H9 (cell line): ENCODE measurements at regions not wholly inside any gene's neighbourhood (a gene's known extent, or its start where the extent isn't known, plus 50 kb on each side); places are given as distances from the start of the nearest gene placed in this dataset.

Experiments
- DNase-seq: peaks from one replicate; pipeline ENCODE4 v3.0.0-alpha.2; 2017
- H2AFZ ChIP-seq: one replicate; pipeline ENCODE4 v1.6.1; 2013; ENCODE audit warnings: mild to moderate bottlenecking, low read length, control low read depth, moderate library complexity
- H2AK5ac ChIP-seq: 2 replicates; pipeline ENCODE4 v1.6.1; 2013; ENCODE audit warnings: low read length, control low read depth, mixed read lengths; ENCODE audit not compliant: insufficient read length
- H2BK120ac ChIP-seq: one replicate; pipeline ENCODE4 v1.6.1; 2013; ENCODE audit warnings: low read depth, mild to moderate bottlenecking, low read length, control low read depth, inconsistent platforms; ENCODE audit not compliant: poor library complexity, severe bottlenecking
- H2BK12ac ChIP-seq: 2 replicates; pipeline ENCODE4 v1.6.1; 2013; ENCODE audit warnings: low read length, control low read depth, mixed read lengths, low read depth; ENCODE audit not compliant: insufficient read length
- H2BK15ac ChIP-seq: 2 replicates; pipeline ENCODE4 v1.6.1; 2013; ENCODE audit warnings: low read depth, low read length, control low read depth
- H2BK20ac ChIP-seq: one replicate; pipeline ENCODE4 v1.6.1; 2013; ENCODE audit warnings: low read depth, mild to moderate bottlenecking, low read length, control low read depth, inconsistent platforms; ENCODE audit not compliant: poor library complexity, severe bottlenecking
- H2BK5ac ChIP-seq: 2 replicates; pipeline ENCODE4 v1.6.1; 2013; ENCODE audit warnings: low read length, control low read depth, mixed read lengths; ENCODE audit not compliant: insufficient read length
- H3K14ac ChIP-seq: 2 replicates; pipeline ENCODE4 v1.6.1; 2013; ENCODE audit warnings: low read length, control low read depth; ENCODE audit not compliant: insufficient read depth
- H3K18ac ChIP-seq: 2 replicates; pipeline ENCODE4 v1.6.1; 2013; ENCODE audit warnings: low read depth, mild to moderate bottlenecking, mixed read lengths, low read length, control low read depth; ENCODE audit not compliant: insufficient read length
- H3K23ac ChIP-seq: 2 replicates; pipeline ENCODE4 v1.6.1; 2013; ENCODE audit warnings: low read length, control low read depth, mixed read lengths, low read depth; ENCODE audit not compliant: insufficient read length
- H3K23me2 ChIP-seq: 2 replicates; pipeline ENCODE4 v1.6.1; 2013; ENCODE audit warnings: low read depth, mild to moderate bottlenecking, mixed read lengths, low read length, control low read depth; ENCODE audit not compliant: insufficient read length, poor library complexity, severe bottlenecking
- H3K27ac ChIP-seq: 2 replicates; pipeline ENCODE4 v1.5.1; 2013; ENCODE audit warnings: low read length, control low read depth, mixed read lengths, low read depth; ENCODE audit not compliant: insufficient read length
- H3K27me3 ChIP-seq: 2 replicates; pipeline ENCODE4 v1.6.1; 2013; ENCODE audit warnings: low read length, control low read depth, inconsistent platforms; ENCODE audit not compliant: insufficient read depth
- H3K4ac ChIP-seq: 2 replicates; pipeline ENCODE4 v1.6.1; 2013; ENCODE audit warnings: low read depth, mild to moderate bottlenecking, control low read depth, inconsistent platforms, low read length, moderate library complexity
- H3K4me1 ChIP-seq: 2 replicates; pipeline ENCODE4 v1.6.1; 2013; ENCODE audit warnings: low read length, control low read depth, inconsistent platforms; ENCODE audit not compliant: insufficient read depth
- H3K4me2 ChIP-seq: 2 replicates; pipeline ENCODE4 v1.6.1; 2013; ENCODE audit warnings: low read length, control low read depth, mixed read lengths; ENCODE audit not compliant: insufficient read length, insufficient read depth
- H3K56ac ChIP-seq: 2 replicates; pipeline ENCODE4 v1.6.1; 2013; ENCODE audit warnings: low read depth, mild to moderate bottlenecking, mixed read lengths, low read length, control low read depth; ENCODE audit not compliant: insufficient read length
- H3K79me1 ChIP-seq: 2 replicates; pipeline ENCODE4 v1.6.1; 2013; ENCODE audit warnings: low read depth, mild to moderate bottlenecking, moderate library complexity, low read length, control low read depth, inconsistent platforms; ENCODE audit not compliant: insufficient read depth, poor library complexity, severe bottlenecking
- H3K79me2 ChIP-seq: 2 replicates; pipeline ENCODE4 v1.6.1; 2013; ENCODE audit warnings: low read length, control low read depth, inconsistent platforms; ENCODE audit not compliant: insufficient read depth
- H3K9ac ChIP-seq: 2 replicates; pipeline ENCODE4 v1.6.1; 2013; ENCODE audit warnings: low read length, control low read depth, mixed read lengths; ENCODE audit not compliant: insufficient read length; ENCODE audit errors: extremely low read depth
- H3K9me3 ChIP-seq: one replicate; pipeline ENCODE4 v1.6.1; 2013; ENCODE audit warnings: low read depth, low read length, inconsistent platforms; ENCODE audit not compliant: control insufficient read depth
- H3T11ph ChIP-seq: one replicate; pipeline ENCODE4 v1.6.1; 2013; ENCODE audit warnings: mild to moderate bottlenecking, low read length, control low read depth, inconsistent platforms
- H4K20me1 ChIP-seq: one replicate; pipeline ENCODE4 v1.6.1; 2013; ENCODE audit not compliant: control insufficient read depth, insufficient read length, insufficient read depth
- H4K5ac ChIP-seq: 2 replicates; pipeline ENCODE4 v1.6.1; 2013; ENCODE audit warnings: low read depth, mild to moderate bottlenecking, mixed read lengths, low read length, control low read depth; ENCODE audit not compliant: insufficient read length
- H4K8ac ChIP-seq: replicated peaks from 2 replicates; pipeline ENCODE4 v1.6.1; 2013; ENCODE audit warnings: low read length, control low read depth, mixed read lengths, low read depth; ENCODE audit not compliant: insufficient read length
- H4K91ac ChIP-seq: 2 replicates; pipeline ENCODE4 v1.6.1; 2013; ENCODE audit warnings: low read depth, mild to moderate bottlenecking, moderate library complexity, mixed read lengths, low read length, control low read depth; ENCODE audit not compliant: insufficient read length
- H3K27ac Mint-ChIP-seq, 3 experiments: 2 replicates in 2 of 3; 3 replicates in 1 of 3; pipeline ENCODE4 v1.8.0; 2020 to 2021; ENCODE audit warnings: mixed read lengths in 3 of 3, mild to moderate bottlenecking in 1 of 3, moderate library complexity in 1 of 3
- H3K27me3 Mint-ChIP-seq: 2 replicates; pipeline ENCODE4 v1.8.0; 2021; ENCODE audit warnings: low read depth, mild to moderate bottlenecking, moderate library complexity, mixed read lengths
- H3K36me3 Mint-ChIP-seq, 3 experiments: 2 replicates in 2 of 3; 3 replicates in 1 of 3; pipeline ENCODE4 v1.8.0; 2020 to 2021; ENCODE audit warnings: low read depth in 3 of 3, mixed read lengths in 3 of 3; ENCODE audit not compliant: insufficient read depth in 1 of 3
- H3K4me1 Mint-ChIP-seq, 2 experiments: 2 replicates each; pipeline ENCODE4 v1.8.0; 2020; ENCODE audit warnings: mixed read lengths in 2 of 2
- H3K4me3 Mint-ChIP-seq, 2 experiments: 2 replicates in 1 of 2; 3 replicates in 1 of 2; pipeline ENCODE4 v1.8.0; 2020 to 2021; ENCODE audit warnings: mild to moderate bottlenecking in 2 of 2, mixed read lengths in 2 of 2, moderate library complexity in 1 of 2
- H3K9me3 Mint-ChIP-seq, 2 experiments: 2 replicates in 1 of 2; 3 replicates in 1 of 2; pipeline ENCODE4 v1.8.0; 2020; ENCODE audit warnings: mild to moderate bottlenecking in 2 of 2, mixed read lengths in 2 of 2, moderate library complexity in 1 of 2
- CTCF ChIP-seq: fragments of 200-600 bp; sonication (generic); conservative IDR thresholded peaks from 3 replicates; pipeline ENCODE4 v1.8.0; 2021; ENCODE audit warnings: antibody characterized with exemption, mild to moderate bottlenecking
- WGBS: extraction: QIAGEN DNeasy Blood & Tissue Kit; methylation state at CpG from one replicate; pipeline ENCODE4 v1.1.7; 2013; ENCODE audit warnings: missing lambda C conversion rate, low lambda C conversion rate, mixed read lengths; ENCODE audit not compliant: insufficient read length; ENCODE audit errors: extremely low coverage; 5-methylcytosine and 5-hydroxymethylcytosine counted together

- no peak for TF ChIP-seq CTCF
- Histone ChIP-seq H3K23me2 (no peaks in the 10 kb centered on the region), H3K9ac (no peak overlapping the region), H3K79me1 (no peaks in the 10 kb centered on the region), H2BK5ac (no peak overlapping the region), H3K14ac (no peak overlapping the region), H2BK120ac (no peak overlapping the region), H2AK5ac (no peak overlapping the region), H3K4ac (no peak overlapping the region), H3K18ac (no peak overlapping the region), H2BK15ac (no peak overlapping the region), H2AFZ (no peak overlapping the region), H4K5ac (no peak overlapping the region), H3K27me3 (no peaks in the 10 kb centered on the region), H3K79me2 (no peaks in the 10 kb centered on the region), H3T11ph (no peak overlapping the region), H4K20me1 (no peaks in the 10 kb centered on the region), H2BK12ac (no peak overlapping the region), H3K27ac (no peak overlapping the region), H2BK20ac (no peak overlapping the region), H3K9me3 (no peaks in the 10 kb centered on the region), H3K23ac (no peak overlapping the region), H3K4me2 (no peak overlapping the region), H4K91ac (no peak overlapping the region), H3K56ac (no peak overlapping the region), H4K8ac (no peak overlapping the region), H3K4me1 (no peaks in the 10 kb centered on the region)
- no peaks in the 10 kb centered on the region for H3K27me3 Mint-ChIP-seq
- no peaks in the 10 kb centered on the region for H3K36me3 Mint-ChIP-seq
- no peak overlapping the region for H3K27ac Mint-ChIP-seq
- no CpG with 5 or more reads among the region's 1 CpG for WGBS
- H3K4me1 Mint-ChIP-seq = no peaks in the 10 kb centered on the region
- no peaks in the 10 kb centered on the region for H3K9me3 Mint-ChIP-seq
- H3K4me3 Mint-ChIP-seq = no peak overlapping the region
- DNase-seq = no peak
These were observed 1148.2 kb upstream of the PCDH9 start for GRCh38 chr13:68378294-68378693.
